Activated T-cell treated with anti-CD3 and anti-CD28 coated beads for 48 hours (primary cell): ENCODE measurements at regions not wholly inside any gene's neighbourhood (a gene's known extent, or its start where the extent isn't known, plus 50 kb on each side); places are given as distances from the start of the nearest gene placed in this dataset.

Experiments used
- DNase-seq: peaks from one replicate; pipeline ENCODE4 v3.0.0-alpha.2; 2020; ENCODE audit warnings: low read depth

DNA sequence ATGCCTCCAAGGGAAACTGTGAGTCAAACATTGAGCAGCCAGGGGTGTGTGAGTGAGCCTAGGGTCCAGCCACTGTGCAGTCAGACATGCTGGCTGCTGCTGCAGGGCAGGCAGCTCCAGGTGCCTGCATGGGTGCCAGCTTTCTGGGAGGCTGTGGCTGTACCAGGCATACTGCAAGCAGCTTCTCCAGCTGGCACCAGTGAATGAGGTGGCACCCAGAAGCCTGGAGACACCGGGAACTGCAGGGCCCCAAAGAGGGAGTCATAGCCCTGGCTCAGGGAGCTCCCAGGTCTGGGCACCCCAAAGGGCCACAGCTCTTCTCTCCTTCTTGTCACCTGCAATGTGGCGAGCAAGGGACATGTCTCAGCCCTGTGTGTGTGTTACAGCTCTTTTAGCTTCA is 283.2 kb downstream of the RPRM start:
- no peak for DNase-seq

- DNase-seq = no peak
These were observed 289.3 kb downstream of the RPRM start for GRCh38 chr2:153189091-153189888.

DNA sequence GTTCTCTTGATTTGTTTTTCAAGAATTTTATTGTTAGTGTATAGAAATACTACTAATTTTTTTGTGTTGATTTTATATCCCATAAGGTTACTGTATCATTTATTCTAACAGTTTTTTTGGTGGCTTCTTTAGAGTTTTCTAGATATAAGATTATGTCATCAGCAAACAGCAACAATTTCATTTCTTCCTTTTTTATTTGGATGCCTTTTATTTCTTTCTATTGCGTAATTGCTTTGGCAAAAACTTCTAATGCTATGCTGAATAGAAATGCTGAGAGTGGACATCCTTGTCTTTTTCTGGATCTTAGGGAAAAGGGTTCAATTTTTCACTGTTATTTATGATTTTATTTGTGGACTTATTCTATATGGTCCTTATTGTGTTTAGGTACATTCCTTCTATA is 298.8 kb downstream of the RPRM start:
- no peak for DNase-seq

DNA sequence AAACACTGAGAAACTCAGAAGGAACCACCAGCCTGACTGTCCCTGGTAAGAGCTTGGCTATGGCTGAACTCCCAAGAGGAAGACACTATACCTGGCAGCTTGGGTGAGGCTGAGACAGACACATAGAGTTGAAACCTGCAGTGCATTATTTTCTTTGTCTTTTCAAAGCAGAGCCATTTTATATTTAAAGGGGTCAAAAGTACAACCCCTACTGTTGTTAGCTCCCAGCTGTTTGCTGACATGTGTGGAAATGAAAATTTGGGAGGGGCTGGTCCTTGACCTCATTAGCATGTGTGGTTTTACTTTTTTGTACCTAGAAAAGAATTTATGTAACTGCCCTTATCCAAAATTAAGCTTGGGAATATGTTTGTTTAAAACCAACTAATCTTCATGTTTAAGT is 309.0 kb downstream of the RPRM start:
- DNase-seq = no peak

DNA sequence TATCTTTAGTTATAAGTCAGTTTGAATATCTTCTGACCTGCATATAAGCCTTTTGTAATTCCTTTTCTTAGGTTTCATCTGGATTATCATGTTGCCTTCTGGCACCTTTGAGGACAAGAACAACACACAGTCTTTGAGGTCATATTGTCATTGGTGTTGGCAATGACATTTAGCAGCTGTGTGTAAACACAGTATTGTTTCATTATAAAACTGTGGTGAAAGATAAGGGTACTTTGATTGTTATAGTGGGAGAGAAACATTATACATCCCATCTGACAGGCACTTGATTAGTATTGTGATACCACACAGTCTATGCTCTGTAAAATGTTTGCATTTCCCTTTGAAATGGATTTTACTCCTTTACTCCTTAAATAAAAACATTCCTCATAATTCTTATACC is 313.5 kb downstream of the RPRM start:
- no peak for DNase-seq

GRCh38 chr2:153163055-153163454 is 315.5 kb downstream of the RPRM start:
- DNase-seq = no peak

- DNase-seq = no peak
These were observed 321.8 kb downstream of the RPRM start for GRCh38 chr2:153156743-153157142.

- DNase-seq = no peak
These were observed 326.5 kb downstream of the RPRM start for GRCh38 chr2:153152036-153152435.

- no peak for DNase-seq
These were observed 333.0 kb downstream of the RPRM start for GRCh38 chr2:153145470-153145978.

DNA sequence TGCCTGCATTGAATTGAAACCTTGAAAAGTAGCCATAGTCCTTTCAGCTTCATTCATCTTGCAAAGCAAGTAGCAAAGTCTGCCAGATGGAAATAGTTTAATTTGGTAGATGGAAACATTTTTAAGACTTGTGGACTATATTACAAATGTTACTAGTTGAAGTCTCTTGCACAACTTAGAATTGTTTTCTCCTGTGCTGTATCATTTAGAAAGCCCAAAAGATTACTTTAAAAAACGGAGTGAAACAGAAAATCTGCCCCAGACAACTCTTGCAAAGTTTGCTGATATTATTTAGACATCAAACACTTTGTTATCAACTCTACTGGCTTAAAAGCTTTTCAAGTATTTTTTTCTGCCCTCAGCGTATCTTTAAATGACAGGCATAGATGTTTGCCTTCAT is 335.0 kb downstream of the RPRM start:
- DNase-seq = no peak

GRCh38 chr2:153140498-153140897 is 338.1 kb downstream of the RPRM start:
- DNase-seq = no peak

DNA sequence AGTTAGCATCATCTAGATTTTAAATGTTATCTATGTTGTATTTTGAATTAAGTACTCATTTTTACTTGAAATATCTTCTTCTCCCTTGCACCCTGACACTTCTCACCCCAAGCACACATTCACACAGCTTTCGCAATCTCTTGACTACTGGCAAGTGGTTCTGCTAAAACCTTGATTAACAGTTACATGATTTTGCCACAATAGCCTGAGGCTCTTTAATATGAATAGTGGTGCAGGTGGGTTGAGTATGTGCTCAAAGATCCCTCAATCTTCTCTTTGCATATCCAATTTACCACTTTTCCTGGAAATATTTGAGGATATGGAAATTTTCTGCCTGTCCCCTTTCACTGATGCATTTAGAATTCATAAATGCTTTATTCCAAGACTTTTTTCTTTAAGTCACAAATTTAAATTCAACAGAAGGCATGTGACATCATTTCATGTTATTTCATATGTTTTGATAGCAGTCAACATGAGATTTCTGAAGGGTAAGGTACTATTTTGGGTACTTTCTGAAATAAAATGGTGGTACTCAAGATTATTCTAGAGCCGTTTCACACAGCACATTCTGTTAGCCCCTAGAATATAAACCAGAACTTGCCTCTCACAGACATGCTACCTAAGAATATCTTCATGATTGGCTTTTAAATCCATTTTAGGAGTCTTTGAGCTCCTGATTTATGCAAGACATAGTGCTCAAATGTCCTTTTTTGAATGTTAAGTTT is 339.7 kb downstream of the RPRM start:
- no peak for DNase-seq

DNA sequence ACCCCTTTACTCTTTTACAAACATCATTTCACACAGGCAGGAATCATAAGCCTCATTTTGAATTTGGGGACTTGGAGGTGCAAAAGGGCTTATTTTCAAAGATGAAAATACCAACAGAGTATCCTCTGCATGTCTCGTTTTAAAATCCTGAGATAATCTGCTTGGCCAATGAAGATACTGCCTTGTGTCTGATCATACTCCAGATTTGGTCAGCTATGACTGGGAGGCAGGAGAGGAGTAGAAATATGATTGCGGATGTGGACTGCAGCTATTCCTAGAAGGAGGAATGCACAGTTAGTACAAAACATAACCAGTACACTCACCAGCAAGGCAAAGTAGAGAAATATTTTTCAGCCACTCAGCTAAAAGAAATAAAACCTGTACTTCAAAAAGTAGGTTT is 342.3 kb downstream of the RPRM start:
- no peak for DNase-seq

DNA sequence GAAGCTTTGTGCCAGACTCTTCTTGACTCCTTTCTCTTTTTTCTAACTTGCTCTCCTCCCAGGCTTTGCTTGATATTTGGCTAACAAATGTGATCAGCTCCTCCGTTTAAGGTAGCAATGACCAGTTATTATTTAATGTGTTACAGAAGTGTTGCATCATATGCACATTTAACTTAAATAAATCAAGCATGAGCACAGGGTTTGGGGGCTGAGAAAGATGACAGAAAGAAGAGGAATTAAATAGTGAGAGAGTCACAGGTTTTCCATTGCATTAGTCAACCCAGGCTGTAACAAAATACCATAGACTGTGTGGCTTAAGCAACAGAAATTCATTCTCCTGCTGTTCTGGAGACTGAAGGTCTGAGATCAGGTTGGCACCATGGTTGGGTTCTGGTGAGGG is 343.8 kb downstream of the RPRM start:
- DNase-seq = no peak

GRCh38 chr2:153133716-153134115 is 344.8 kb downstream of the RPRM start:
- DNase-seq = no peak

- no peak for DNase-seq
These were observed 346.1 kb downstream of the RPRM start for GRCh38 chr2:153132418-153132817.

DNA sequence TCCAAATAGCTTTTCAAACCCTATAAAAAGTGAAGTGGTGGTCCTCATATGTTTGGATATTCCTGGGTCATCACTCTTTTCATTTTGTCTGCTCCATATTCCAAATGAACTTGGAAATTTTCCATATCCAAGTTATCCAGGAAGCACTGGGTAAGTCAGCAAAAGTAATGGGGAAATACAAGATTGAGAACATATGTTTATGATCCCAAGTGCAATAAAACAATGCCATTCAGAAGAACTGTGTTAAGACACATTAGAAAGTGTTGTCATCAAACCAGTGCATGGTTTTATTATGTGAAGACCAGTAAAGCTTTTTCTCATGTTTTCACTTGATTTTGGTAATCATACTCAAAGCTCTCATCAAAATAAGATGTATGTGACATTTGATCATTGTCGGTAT is 363.4 kb downstream of the RPRM start:
- no peak for DNase-seq

DNA sequence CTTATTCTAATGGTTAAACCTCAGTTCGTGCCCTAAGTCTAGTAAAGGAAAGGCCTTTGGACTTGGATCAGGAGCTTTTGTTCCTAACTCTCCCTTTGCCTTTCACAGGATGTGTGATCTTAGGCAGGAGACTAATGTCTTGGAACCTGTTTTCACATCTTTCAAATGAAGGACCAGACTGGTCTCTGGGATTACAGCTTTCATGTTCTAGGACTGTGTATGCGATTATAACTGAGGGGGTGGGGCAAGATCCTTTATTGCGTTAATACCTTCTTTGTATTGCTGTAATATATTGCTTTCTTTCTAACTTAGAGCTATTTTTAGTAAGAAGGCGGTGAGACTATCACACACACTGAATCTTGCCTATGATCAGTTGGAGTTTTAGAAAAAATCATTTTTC is 368.1 kb downstream of the RPRM start:
- DNase-seq = no peak

GRCh38 chr2:153109793-153110192 is 368.8 kb downstream of the RPRM start:
- no peak for DNase-seq

GRCh38 chr2:153106802-153107477 is 371.6 kb downstream of the RPRM start:
- DNase-seq = no peak

DNA sequence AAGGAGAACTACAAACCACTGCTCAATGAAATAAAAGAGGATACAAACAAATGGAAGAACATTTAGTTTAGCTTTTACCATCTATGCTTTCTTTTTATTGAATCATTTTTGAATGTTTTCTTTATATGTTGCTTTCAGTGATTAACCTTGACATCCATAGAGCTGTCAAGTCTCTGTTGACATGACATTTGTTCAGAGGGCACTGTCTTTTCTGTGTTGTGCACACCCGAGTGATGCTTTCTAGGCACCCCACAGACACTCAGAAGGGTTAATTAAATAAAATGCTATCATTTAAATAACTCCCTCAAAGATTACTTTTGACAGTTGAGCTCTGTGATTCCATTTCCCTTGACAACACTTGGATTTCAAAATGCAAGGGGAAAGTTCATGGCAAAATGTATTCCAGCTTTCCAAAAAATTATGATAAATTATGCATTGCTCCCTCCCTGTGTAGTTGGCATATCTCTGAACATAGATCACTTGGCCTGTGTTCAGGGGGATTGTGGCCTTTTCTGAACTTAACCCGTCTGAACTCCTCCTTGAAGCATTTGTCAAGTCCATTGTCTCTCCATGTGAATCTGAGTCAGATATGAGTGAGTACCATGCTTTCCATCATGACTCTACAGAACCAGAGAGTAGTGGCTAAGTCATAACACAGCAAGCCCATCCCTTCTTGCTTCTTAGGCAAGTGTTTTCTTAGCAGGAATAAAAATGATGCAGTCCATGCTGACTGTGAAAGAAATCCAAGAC is 372.6 kb downstream of the RPRM start:
- DNase-seq = no peak

GRCh38 chr2:153101187-153101586 is 377.4 kb downstream of the RPRM start:
- DNase-seq = no peak
